A673 (cell line): ENCODE measurements at regions not wholly inside any gene's neighbourhood (a gene's known extent, or its start where the extent isn't known, plus 50 kb on each side); places are given as distances from the start of the nearest gene placed in this dataset.

ENCODE experiments used
- BruUV-seq: library from RNA; stranded (reverse); fragments of 400-500 nt; replicated peaks from 2 replicates; lab custom pipeline; 2021; lab: Mats Ljungman, UMichigan
- CTCF ChIA-PET: fragments of 300-600 bp; sonication (Branson Sonifier 250); formaldehyde crosslinking; loops from one replicate; lab custom pipeline; 2022; ENCODE audit warnings: antibody characterized with exemption; lab: Charles Lee
- POLR2A ChIA-PET: fragments of 300-600 bp; sonication (Branson Sonifier 250); formaldehyde crosslinking; loops from one replicate; lab custom pipeline; 2022; ENCODE audit warnings: antibody characterized with exemption; ENCODE audit not compliant: low non-redundant PET; lab: Charles Lee
- DNase-seq: peaks from one replicate; pipeline ENCODE4 v3.0.0-alpha.2; 2015; ENCODE audit warnings: low spot score
- H3K27ac ChIP-seq: fragments of 200-600 bp; sonication (generic); 2 replicates; pipeline ENCODE4 v1.5.1; 2016; ENCODE audit warnings: mixed run types, low read depth, mild to moderate bottlenecking, mixed read lengths, antibody characterized with exemption, low read length; ENCODE audit not compliant: poor library complexity, severe bottlenecking
- H3K27me3 ChIP-seq: fragments of 200-600 bp; sonication (generic); replicated peaks from 2 replicates; pipeline ENCODE4 v1.6.1; 2017; ENCODE audit warnings: mixed run types, low read depth, mild to moderate bottlenecking, mixed read lengths, antibody characterized with exemption, low read length; ENCODE audit not compliant: insufficient read depth, poor library complexity
- H3K36me3 ChIP-seq: fragments of 200-600 bp; sonication (generic); 2 replicates; pipeline ENCODE4 v1.6.1; 2016; ENCODE audit warnings: mixed run types, mild to moderate bottlenecking, mixed read lengths, antibody characterized with exemption, low read length; ENCODE audit not compliant: insufficient read depth, poor library complexity, severe bottlenecking
- H3K4me1 ChIP-seq: fragments of 200-600 bp; sonication (generic); 2 replicates; pipeline ENCODE4 v1.6.1; 2017; ENCODE audit warnings: mixed run types, mild to moderate bottlenecking, mixed read lengths, antibody characterized with exemption, low read length; ENCODE audit not compliant: insufficient read depth, poor library complexity, severe bottlenecking
- H3K4me3 ChIP-seq: fragments of 200-600 bp; sonication (generic); 2 replicates; pipeline ENCODE4 v1.5.1; 2016; ENCODE audit warnings: low read depth, mixed run types, mild to moderate bottlenecking, mixed read lengths, low read length; ENCODE audit not compliant: poor library complexity, severe bottlenecking
- H3K9me3 ChIP-seq: fragments of 200-600 bp; sonication (generic); 2 replicates; pipeline ENCODE4 v1.6.1; 2016; ENCODE audit warnings: mixed run types, low read depth, mild to moderate bottlenecking, mixed read lengths, antibody characterized with exemption, low read length; ENCODE audit not compliant: poor library complexity, severe bottlenecking
- EZH2 ChIP-seq: fragments of 200-600 bp; sonication (generic); IDR thresholded peaks from 2 replicates; pipeline ENCODE4 v1.6.1; 2017; ENCODE audit warnings: borderline replicate concordance, low read depth, mild to moderate bottlenecking, mixed read lengths, antibody characterized with exemption, low read length; ENCODE audit not compliant: poor library complexity, severe bottlenecking
- intact Hi-C: fragments of 100-400 bp; cut with micrococcal nuclease; formaldehyde crosslinking; loops from one replicate; pipeline ENCODE4 v1.10.0; 2022; ENCODE audit not compliant: unreplicated experiment
- TF ChIP-seq, protein P1 (sequence below): fragments of 300-800, 200-600 bp; sonication (generic); conservative IDR thresholded peaks from 2 replicates; pipeline ENCODE4 v1.5.1; 2017; ENCODE audit warnings: low read depth, mild to moderate bottlenecking, antibody characterized with exemption, low read length, moderate library complexity, mixed read lengths

GRCh38 chr6:122877302-122877701, 88.2 kb downstream of the SMPDL3A start:
- intact Hi-C loops = no loop called here
- H3K9me3 ChIP-seq = no peaks in the 10 kb centered on the region
- no peak overlapping the region for H3K4me3 ChIP-seq
- peaks cover 43% of the 10 kb centered on the region for H3K4me1 ChIP-seq
- no peak for TF ChIP-seq EZH2
- TF ChIP-seq, protein P1, sequence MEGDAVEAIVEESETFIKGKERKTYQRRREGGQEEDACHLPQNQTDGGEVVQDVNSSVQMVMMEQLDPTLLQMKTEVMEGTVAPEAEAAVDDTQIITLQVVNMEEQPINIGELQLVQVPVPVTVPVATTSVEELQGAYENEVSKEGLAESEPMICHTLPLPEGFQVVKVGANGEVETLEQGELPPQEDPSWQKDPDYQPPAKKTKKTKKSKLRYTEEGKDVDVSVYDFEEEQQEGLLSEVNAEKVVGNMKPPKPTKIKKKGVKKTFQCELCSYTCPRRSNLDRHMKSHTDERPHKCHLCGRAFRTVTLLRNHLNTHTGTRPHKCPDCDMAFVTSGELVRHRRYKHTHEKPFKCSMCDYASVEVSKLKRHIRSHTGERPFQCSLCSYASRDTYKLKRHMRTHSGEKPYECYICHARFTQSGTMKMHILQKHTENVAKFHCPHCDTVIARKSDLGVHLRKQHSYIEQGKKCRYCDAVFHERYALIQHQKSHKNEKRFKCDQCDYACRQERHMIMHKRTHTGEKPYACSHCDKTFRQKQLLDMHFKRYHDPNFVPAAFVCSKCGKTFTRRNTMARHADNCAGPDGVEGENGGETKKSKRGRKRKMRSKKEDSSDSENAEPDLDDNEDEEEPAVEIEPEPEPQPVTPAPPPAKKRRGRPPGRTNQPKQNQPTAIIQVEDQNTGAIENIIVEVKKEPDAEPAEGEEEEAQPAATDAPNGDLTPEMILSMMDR = no peak
- ChIA-PET CTCF (no interaction called here), POLR2A (no interaction called here)
- no TSS peak for BruUV-seq
- no peaks in the 10 kb centered on the region for H3K27me3 ChIP-seq
- no peak overlapping the region for H3K27ac ChIP-seq
- DNase-seq = no peak
- no peaks in the 10 kb centered on the region for H3K36me3 ChIP-seq

DNA sequence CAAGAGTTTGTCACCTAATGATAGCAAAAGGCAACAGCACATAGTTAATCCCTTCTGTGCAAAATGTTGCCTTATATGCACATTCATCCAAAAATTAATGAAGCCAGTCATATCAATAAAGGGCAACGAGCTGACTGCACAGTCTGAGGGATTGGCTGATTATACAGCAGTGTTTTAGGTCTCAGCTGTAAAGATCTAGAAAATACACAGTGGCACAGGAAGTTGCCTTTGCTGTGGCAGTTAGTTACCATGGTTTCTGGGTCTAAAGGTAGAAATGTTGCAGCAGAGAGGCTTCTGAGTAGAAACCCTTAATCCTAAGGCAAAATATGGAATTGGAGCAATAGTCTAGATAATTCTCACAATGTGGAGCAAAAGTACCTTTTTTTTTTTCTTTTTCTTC, 89.7 kb downstream of the SMPDL3A start:
- intact Hi-C loops = no loop called here
- Histone ChIP-seq H3K36me3 (no peaks in the 10 kb centered on the region), H3K27me3 (no peaks in the 10 kb centered on the region), H3K27ac (no peak overlapping the region), H3K9me3 (peaks cover 5% of the 10 kb centered on the region), H3K4me1 (peaks cover 28% of the 10 kb centered on the region), H3K4me3 (no peak overlapping the region)
- DNase-seq = no peak
- POLR2A ChIA-PET = no interaction called here
- BruUV-seq = no TSS peak
- CTCF ChIA-PET = interaction anchor here (0.7 kb wide), 1 partner anchor 340 kb away, joined by 4 read pairs; no protein-coding TSS in a partner anchor
- TF ChIP-seq, protein P1 = no peak
- TF ChIP-seq EZH2 = no peak

GRCh38 chr6:122886481-122886880, 97.4 kb downstream of the SMPDL3A start:
- no peak for DNase-seq
- peaks cover 7% of the 10 kb centered on the region for H3K4me1 ChIP-seq
- intact Hi-C loops = no loop called here
- no peak for TF ChIP-seq EZH2
- TF ChIP-seq, protein P1 = no peak
- H3K27ac ChIP-seq = no peak overlapping the region
- H3K36me3 ChIP-seq = no peaks in the 10 kb centered on the region
- H3K27me3 ChIP-seq = no peaks in the 10 kb centered on the region
- H3K4me3 ChIP-seq = no peak overlapping the region
- ChIA-PET CTCF (no interaction called here), POLR2A (interaction anchor here (0.6 kb wide), 1 partner anchor 14 kb away, joined by 3 read pairs; no protein-coding TSS in a partner anchor)
- H3K9me3 ChIP-seq = peaks cover 5% of the 10 kb centered on the region
- BruUV-seq = no TSS peak
